ENCODE measurements at regions not wholly inside any gene's neighbourhood (a gene's known extent, or its start where the extent isn't known, plus 50 kb on each side); places are given as distances from the start of the nearest gene placed in this dataset.

GRCh38 chr2:64804651-64805050 is 150.9 kb upstream of the SERTAD2 start:
- no peaks in the 10 kb centered on the region for H3K27me3 ChIP-seq (ENCODE audit: insufficient read depth, low read length)
- no peaks in the 10 kb centered on the region for H3K79me2 ChIP-seq (ENCODE audit: insufficient read depth, low read length)
- H3K4me2 ChIP-seq (ENCODE audit: low read length): no peak overlapping the region
- no peaks in the 10 kb centered on the region for H4K20me1 ChIP-seq (ENCODE audit: insufficient read depth, low read length)
- no peak overlapping the region for H3K27ac ChIP-seq (ENCODE audit: low read depth, low read length, poor library complexity, severe bottlenecking)
- H2AFZ ChIP-seq (ENCODE audit: low read length): no peak overlapping the region
- no peak overlapping the region for H3K9ac ChIP-seq (ENCODE audit: low read length)
- H3K9me2 ChIP-seq (ENCODE audit: low read depth, low read length): no peaks in the 10 kb centered on the region
- H3K36me3 ChIP-seq (ENCODE audit: insufficient read depth, low read length): no peaks in the 10 kb centered on the region; the same call in 1 of the 2 replicates
- H3F3A ChIP-seq (ENCODE audit: insufficient read depth, low read length): no peaks in the 10 kb centered on the region
- TF ChIP-seq, protein P1, sequence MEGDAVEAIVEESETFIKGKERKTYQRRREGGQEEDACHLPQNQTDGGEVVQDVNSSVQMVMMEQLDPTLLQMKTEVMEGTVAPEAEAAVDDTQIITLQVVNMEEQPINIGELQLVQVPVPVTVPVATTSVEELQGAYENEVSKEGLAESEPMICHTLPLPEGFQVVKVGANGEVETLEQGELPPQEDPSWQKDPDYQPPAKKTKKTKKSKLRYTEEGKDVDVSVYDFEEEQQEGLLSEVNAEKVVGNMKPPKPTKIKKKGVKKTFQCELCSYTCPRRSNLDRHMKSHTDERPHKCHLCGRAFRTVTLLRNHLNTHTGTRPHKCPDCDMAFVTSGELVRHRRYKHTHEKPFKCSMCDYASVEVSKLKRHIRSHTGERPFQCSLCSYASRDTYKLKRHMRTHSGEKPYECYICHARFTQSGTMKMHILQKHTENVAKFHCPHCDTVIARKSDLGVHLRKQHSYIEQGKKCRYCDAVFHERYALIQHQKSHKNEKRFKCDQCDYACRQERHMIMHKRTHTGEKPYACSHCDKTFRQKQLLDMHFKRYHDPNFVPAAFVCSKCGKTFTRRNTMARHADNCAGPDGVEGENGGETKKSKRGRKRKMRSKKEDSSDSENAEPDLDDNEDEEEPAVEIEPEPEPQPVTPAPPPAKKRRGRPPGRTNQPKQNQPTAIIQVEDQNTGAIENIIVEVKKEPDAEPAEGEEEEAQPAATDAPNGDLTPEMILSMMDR (IDR thresholded peaks at IDR 0.05; ENCODE audit: low read length): no peak
- TF ChIP-seq EZH2 (IDR thresholded peaks at IDR 0.05; ENCODE audit: borderline replicate concordance, low read length): no peak
- H3K4me3 ChIP-seq (ENCODE audit: low read depth, low read length, poor library complexity, severe bottlenecking): no peak overlapping the region
- H3K4me1 ChIP-seq (ENCODE audit: insufficient read depth, low read length, severe bottlenecking): peaks cover 7% of the 10 kb centered on the region
- H3K9me3 ChIP-seq (ENCODE audit: low read length): no peaks in the 10 kb centered on the region

GRCh38 chr2:64807417-64807816 is 153.7 kb upstream of the SERTAD2 start:
- H3K9ac ChIP-seq (ENCODE audit: low read length): no peak overlapping the region
- H3K4me2 ChIP-seq (ENCODE audit: low read length): no peak overlapping the region
- H3K27ac ChIP-seq (ENCODE audit: low read depth, low read length, poor library complexity, severe bottlenecking): no peak overlapping the region
- no peaks in the 10 kb centered on the region; the same call in 1 of the 2 replicates for H3K36me3 ChIP-seq (ENCODE audit: insufficient read depth, low read length)
- H3F3A ChIP-seq (ENCODE audit: insufficient read depth, low read length): no peaks in the 10 kb centered on the region
- H3K9me2 ChIP-seq (ENCODE audit: low read depth, low read length): no peaks in the 10 kb centered on the region
- H3K27me3 ChIP-seq (ENCODE audit: insufficient read depth, low read length): no peaks in the 10 kb centered on the region
- H3K79me2 ChIP-seq (ENCODE audit: insufficient read depth, low read length): no peaks in the 10 kb centered on the region
- no peak overlapping the region for H2AFZ ChIP-seq (ENCODE audit: low read length)
- peaks cover 7% of the 10 kb centered on the region for H3K4me1 ChIP-seq (ENCODE audit: insufficient read depth, low read length, severe bottlenecking)
- TF ChIP-seq EZH2 (IDR thresholded peaks at IDR 0.05; ENCODE audit: borderline replicate concordance, low read length): no peak
- TF ChIP-seq, protein P1 (IDR thresholded peaks at IDR 0.05; ENCODE audit: low read length): no peak
- H4K20me1 ChIP-seq (ENCODE audit: insufficient read depth, low read length): no peaks in the 10 kb centered on the region
- H3K4me3 ChIP-seq (ENCODE audit: low read depth, low read length, poor library complexity, severe bottlenecking): no peak overlapping the region
- no peaks in the 10 kb centered on the region for H3K9me3 ChIP-seq (ENCODE audit: low read length)

GRCh38 chr2:64808092-64808491 is 154.4 kb upstream of the SERTAD2 start:
- H3F3A ChIP-seq (ENCODE audit: insufficient read depth, low read length): no peaks in the 10 kb centered on the region
- no peaks in the 10 kb centered on the region for H4K20me1 ChIP-seq (ENCODE audit: insufficient read depth, low read length)
- H3K27ac ChIP-seq (ENCODE audit: low read depth, low read length, poor library complexity, severe bottlenecking): no peak overlapping the region
- no peak overlapping the region for H3K4me2 ChIP-seq (ENCODE audit: low read length)
- H3K9me3 ChIP-seq (ENCODE audit: low read length): no peaks in the 10 kb centered on the region
- no peaks in the 10 kb centered on the region; the same call in 1 of the 2 replicates for H3K36me3 ChIP-seq (ENCODE audit: insufficient read depth, low read length)
- peaks cover 7% of the 10 kb centered on the region for H3K4me1 ChIP-seq (ENCODE audit: insufficient read depth, low read length, severe bottlenecking)
- no peak overlapping the region for H3K9ac ChIP-seq (ENCODE audit: low read length)
- no peaks in the 10 kb centered on the region for H3K9me2 ChIP-seq (ENCODE audit: low read depth, low read length)
- H3K79me2 ChIP-seq (ENCODE audit: insufficient read depth, low read length): no peaks in the 10 kb centered on the region
- no peaks in the 10 kb centered on the region for H3K27me3 ChIP-seq (ENCODE audit: insufficient read depth, low read length)
- H2AFZ ChIP-seq (ENCODE audit: low read length): no peak overlapping the region
- TF ChIP-seq EZH2 (IDR thresholded peaks at IDR 0.05; ENCODE audit: borderline replicate concordance, low read length): no peak
- TF ChIP-seq, protein P1 (IDR thresholded peaks at IDR 0.05; ENCODE audit: low read length): no peak
- no peak overlapping the region for H3K4me3 ChIP-seq (ENCODE audit: low read depth, low read length, poor library complexity, severe bottlenecking)

Measured in OCI-LY1 (cell line).